HepG2 (cell line): ENCODE measurements at regions not wholly inside any gene's neighbourhood (a gene's known extent, or its start where the extent isn't known, plus 50 kb on each side); places are given as distances from the start of the nearest gene placed in this dataset.

ENCODE experiments used
- ATAC-seq: fragments of 200-7000 bp; cut with Tn5 transposase; 3 replicates; pipeline ENCODE4 v1.9.1; 2020; ENCODE audit warnings: mild to moderate bottlenecking, moderate library complexity
- BruUV-seq: library from RNA; stranded (reverse); fragments of 400-500 nt; replicated peaks from 2 replicates; lab custom pipeline; 2021; lab: Mats Ljungman, UMichigan
- CTCF ChIA-PET: fragments of 300-600 bp; formaldehyde crosslinking; extraction: SDS; loops from one replicate; lab custom pipeline; 2021; ENCODE audit warnings: low total read pairs, inconsistent platforms, low intra/inter-chr PET ratio; lab: Yijun Ruan, JAX
- POLR2A ChIA-PET: fragments of 350-600 bp; sonication (Branson Sonifier 250); formaldehyde crosslinking; loops from one replicate; lab custom pipeline; 2020; ENCODE audit warnings: antibody characterized with exemption, inconsistent platforms; lab: Yijun Ruan, JAX
- DNase-seq: peaks from one replicate; pipeline ENCODE4 v3.0.0-alpha.2; 2015; ENCODE audit warnings: low spot score
- FAIRE-seq: peaks from 3 replicates; lab custom pipeline; 2011; peaks lifted over from hg19 to GRCh38; lab: Jason Lieb, UNC
- H2AFZ ChIP-seq: one replicate; pipeline ENCODE4 v1.6.1; 2011; ENCODE audit warnings: low read length, inconsistent platforms
- H3K27ac ChIP-seq: fragments of 300-600 bp; 3 replicates; pipeline ENCODE4 v1.8.0; 2011; ENCODE audit warnings: mixed run types, mild to moderate bottlenecking, mixed read lengths, low read length, inconsistent platforms; ENCODE audit not compliant: insufficient read depth; ENCODE audit errors: extremely low read length
- H3K27me3 ChIP-seq, 2 experiments: fragments of 200-600 bp in 1 of 2; 2 replicates in 1 of 2; 3 replicates in 1 of 2; pipeline versions ENCODE4 v1.6.0 to v1.8.0; 2011; ENCODE audit warnings: low read length in 2 of 2, mild to moderate bottlenecking in 2 of 2, moderate library complexity in 2 of 2, inconsistent platforms in 1 of 2; ENCODE audit not compliant: insufficient read depth in 2 of 2, control insufficient read depth in 1 of 2
- H3K36me3 ChIP-seq, 2 experiments: fragments of 200-600 bp in 1 of 2; replicated peaks in 1 of 2; 2 replicates in 1 of 2; 3 replicates in 1 of 2; pipeline versions ENCODE4 v1.5.1 to v1.8.0; 2011; ENCODE audit warnings: low read length in 2 of 2, inconsistent platforms in 1 of 2; ENCODE audit not compliant: insufficient read depth in 2 of 2, control insufficient read depth in 1 of 2
- H3K4me1 ChIP-seq: 2 replicates; pipeline ENCODE4 v1.5.1; 2012; ENCODE audit warnings: low read length, inconsistent platforms; ENCODE audit not compliant: insufficient read depth
- H3K4me2 ChIP-seq: 2 replicates; pipeline ENCODE4 v1.6.0; 2011; ENCODE audit warnings: low read depth, low read length, inconsistent platforms
- H3K4me3 ChIP-seq, 3 experiments: fragments of 200-600 bp in 1 of 3; sonication (generic), shearing (Covaris generic) in 1 of 3; replicated peaks in 1 of 3; 2 replicates each; pipeline ENCODE4 v1.5.1; 2011 to 2016; ENCODE audit warnings: low read length in 3 of 3, inconsistent platforms in 2 of 3, low read depth in 2 of 3, mild to moderate bottlenecking in 2 of 3, control low read depth in 1 of 3, mixed read lengths in 1 of 3; ENCODE audit not compliant: insufficient read depth in 1 of 3
- H3K79me2 ChIP-seq: one replicate; pipeline ENCODE4 v1.6.1; 2011; ENCODE audit warnings: low read length, inconsistent platforms; ENCODE audit not compliant: insufficient read depth
- H3K9ac ChIP-seq: 2 replicates; pipeline ENCODE4 v1.6.0; 2011; ENCODE audit warnings: mild to moderate bottlenecking, low read depth, low read length, inconsistent platforms; ENCODE audit not compliant: insufficient read depth
- H3K9me3 ChIP-seq: 2 replicates; pipeline ENCODE4 v1.5.1; 2012; ENCODE audit warnings: mild to moderate bottlenecking, low read length
- H4K20me1 ChIP-seq: 2 replicates; pipeline ENCODE4 v1.6.0; 2011; ENCODE audit warnings: inconsistent platforms, mild to moderate bottlenecking, low read length, moderate library complexity; ENCODE audit not compliant: insufficient read depth
- AHDC1 ChIP-seq: sonication (generic); formaldehyde crosslinking; IDR thresholded peaks from 2 replicates; pipeline ENCODE4 v1.5.1; 2020; ENCODE audit warnings: mild to moderate bottlenecking, missing genetic modification reagents, borderline replicate concordance
- MED8 ChIP-seq: sonication (generic); formaldehyde crosslinking; IDR thresholded peaks from 2 replicates; pipeline ENCODE4 v1.8.1; 2023; ENCODE audit warnings: mild to moderate bottlenecking, missing genetic modification reagents; ENCODE audit not compliant: insufficient replicate concordance
- MEIS1 ChIP-seq: sonication (generic); formaldehyde crosslinking; IDR thresholded peaks from 2 replicates; pipeline ENCODE4 v1.9.0; 2021; ENCODE audit warnings: mild to moderate bottlenecking, missing genetic modification reagents, moderate library complexity, borderline replicate concordance
- MZF1 ChIP-seq: sonication (generic); formaldehyde crosslinking; IDR thresholded peaks from 2 replicates; pipeline ENCODE4 v1.8.1; 2023; ENCODE audit warnings: mild to moderate bottlenecking, missing genetic modification reagents, borderline replicate concordance
- NAIF1 ChIP-seq: sonication (generic); formaldehyde crosslinking; IDR thresholded peaks from 2 replicates; pipeline ENCODE4 v1.5.0; 2020; ENCODE audit warnings: mild to moderate bottlenecking, missing genetic modification reagents, borderline replicate concordance
- NFE2L2 ChIP-seq: fragments of 150-350 bp; IDR thresholded peaks from 2 replicates; pipeline ENCODE4 v1.6.1; 2014; ENCODE audit warnings: low read length
- SMYD3 ChIP-seq: sonication (generic); formaldehyde crosslinking; IDR thresholded peaks from 2 replicates; pipeline ENCODE4 v1.8.1; 2023; ENCODE audit warnings: mild to moderate bottlenecking, missing genetic modification reagents
- SSRP1 ChIP-seq: IDR thresholded peaks from 2 replicates; pipeline ENCODE4 v1.6.1; 2016; ENCODE audit warnings: control low read depth
- TAF1 ChIP-seq: sonication (generic); formaldehyde crosslinking; IDR thresholded peaks from 2 replicates; pipeline ENCODE4 v1.4.0; 2020; ENCODE audit warnings: missing genetic modification reagents
- ZFP90 ChIP-seq: sonication (generic); formaldehyde crosslinking; IDR thresholded peaks from 2 replicates; pipeline ENCODE4 v1.8.0; 2022; ENCODE audit warnings: missing genetic modification reagents, mild to moderate bottlenecking, inconsistent platforms, borderline replicate concordance
- ZMAT3 ChIP-seq: sonication (generic); formaldehyde crosslinking; conservative IDR thresholded peaks from 2 replicates; pipeline ENCODE4 v1.7.0; 2021; ENCODE audit warnings: missing genetic modification reagents
- ZNF577 ChIP-seq: sonication (generic); formaldehyde crosslinking; IDR thresholded peaks from 2 replicates; pipeline ENCODE4 v1.4.0; 2020; ENCODE audit warnings: mild to moderate bottlenecking, low read depth, missing genetic modification reagents, borderline replicate concordance
- ZSCAN25 ChIP-seq: sonication (generic); formaldehyde crosslinking; IDR thresholded peaks from 2 replicates; pipeline ENCODE4 v1.8.0; 2022; ENCODE audit warnings: mild to moderate bottlenecking, missing genetic modification reagents
- WGBS: methylation state at CpG from one replicate; pipeline ENCODE4 v1.1.6; 2017; ENCODE audit warnings: low lambda C conversion rate; 5-methylcytosine and 5-hydroxymethylcytosine counted together
- in situ Hi-C: cut with HindIII; loops from 2 replicates; pipeline ENCODE4 v1.10.0; 2017; ENCODE audit warnings: low pct_unique_long_range_greater_than_20kb; ENCODE audit not compliant: extremely low pct_ligation_motif_present
- intact Hi-C: fragments of 100-400 bp; cut with micrococcal nuclease; formaldehyde crosslinking; loops from one replicate; pipeline ENCODE4 v1.10.0; 2022; ENCODE audit not compliant: unreplicated experiment

GRCh38 chrX:99572711-99573110, 837.4 kb downstream of the PCDH19 start (continued):
- TF ChIP-seq AHDC1 (CRISPR knock-in tag) (no peak), SMYD3 (CRISPR knock-in tag) (no peak), ZNF577 (no peak), NFE2L2 (no peak), TAF1 (CRISPR knock-in tag) (no peak), ZSCAN25 (CRISPR knock-in tag) (no peak), ZMAT3 (no peak), ZFP90 (no peak)

- TF ChIP-seq MED8: no peak
- TF ChIP-seq MZF1 (CRISPR knock-in tag): no peak
- TF ChIP-seq SSRP1 (CRISPR knock-in tag): no peak
- no peak for TF ChIP-seq NAIF1 (CRISPR knock-in tag)
- TF ChIP-seq MEIS1: no peak
- in situ Hi-C loops: no loop called here
- H2AFZ ChIP-seq: no peak overlapping the region
- no peak overlapping the region for H3K4me2 ChIP-seq
- H3K36me3 ChIP-seq: no peaks in the 10 kb centered on the region
- BruUV-seq: no TSS peak
- ChIA-PET CTCF (no interaction called here), POLR2A (no interaction called here)
- 7% methylated on average over 5 of the region's 5 CpGs for WGBS
- H3K9me3 ChIP-seq: no peaks in the 10 kb centered on the region
- no peaks in the 10 kb centered on the region for H3K27me3 ChIP-seq
- H3K27ac ChIP-seq: no peak overlapping the region
- DNase-seq: no peak
- H3K4me3 ChIP-seq: no peak overlapping the region
- H4K20me1 ChIP-seq: no peaks in the 10 kb centered on the region
- H3K4me1 ChIP-seq: no peaks in the 10 kb centered on the region
- intact Hi-C loops: no loop called here
- H3K79me2 ChIP-seq: no peaks in the 10 kb centered on the region
- no peak overlapping the region for H3K9ac ChIP-seq
- FAIRE-seq: no peak
- no peak for ATAC-seq
These were observed 860.7 kb downstream of the PCDH19 start for GRCh38 chrX:99549381-99549780.
